Mucosa of descending colon (tissue), 3 donors: ENCODE measurements at regions not wholly inside any gene's neighbourhood (a gene's known extent, or its start where the extent isn't known, plus 50 kb on each side); places are given as distances from the start of the nearest gene placed in this dataset.
"Not testable (repeated sequence)": the region's sequence is repeated elsewhere in the genome, so short reads cannot be mapped to it uniquely, and the experiment has no call there.

Experiments
- ATAC-seq: fragments of 200-7000 bp; cut with Tn5 transposase; one replicate; pipeline ENCODE4 v1.9.1; 2020; ENCODE audit warnings: mild to moderate bottlenecking, moderate library complexity
- DNase-seq, 3 donors: peaks; one replicate each; pipeline ENCODE4 v3.0.0-alpha.2; 2020
- H3K36me3 ChIP-seq: fragments of 200-600 bp; one replicate; pipeline ENCODE4 v1.8.0; 2021; ENCODE audit warnings: low read depth, mild to moderate bottlenecking
- H3K4me1 ChIP-seq: fragments of 200-600 bp; one replicate; pipeline ENCODE4 v1.8.0; 2021; ENCODE audit warnings: low read depth, mild to moderate bottlenecking
- H3K4me3 ChIP-seq: fragments of 200-600 bp; one replicate; pipeline ENCODE4 v1.8.0; 2021; ENCODE audit warnings: mild to moderate bottlenecking
- H3K9me3 ChIP-seq: fragments of 200-600 bp; one replicate; pipeline ENCODE4 v1.8.0; 2021; ENCODE audit warnings: mild to moderate bottlenecking
- intact Hi-C, 2 donors: fragments of 100-400 bp; cut with DNase I in 1 of 2; cut with micrococcal nuclease in 1 of 2; formaldehyde crosslinking; loops; one replicate each; pipeline versions ENCODE4 v1.11.0 to v1.11.1; 2022; cut with DNase I, micrococcal nuclease
- TF ChIP-seq, protein P1 (sequence below): fragments of 200-600 bp; IDR thresholded peaks from one replicate; pipeline ENCODE4 v1.8.0; 2022; ENCODE audit warnings: antibody characterized with exemption, mild to moderate bottlenecking
- donor health status: DM: no; HTN: no; CAD: no; lungs with moderate emphysema.
- donor health status: DM: no; HTN: no; CAD: no.
- donor health status: DM: no; HTN: yes; CAD: no.

DNA sequence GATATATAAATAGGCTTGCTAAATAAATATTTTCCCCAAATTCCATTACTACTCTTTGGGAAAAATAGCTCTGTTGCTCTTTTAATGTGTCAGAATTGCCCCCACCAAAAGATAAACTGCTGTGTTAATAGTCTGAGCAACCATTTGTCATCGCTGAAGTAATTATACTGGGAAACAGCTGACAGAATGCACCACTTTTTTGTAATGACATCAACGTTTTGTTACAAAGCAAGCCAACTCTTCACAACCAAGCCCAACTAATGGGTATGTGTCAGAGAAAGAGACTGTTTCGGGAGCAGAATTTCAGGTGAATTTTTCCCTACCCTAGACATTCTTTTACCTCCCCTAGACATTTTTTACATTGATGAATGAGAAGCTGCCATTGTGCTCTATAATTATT lies 405.0 kb upstream of the MAGEB18 start:
- intact Hi-C loops = no loop called here
- ATAC-seq = no peak
- Histone ChIP-seq H3K36me3 (no peaks in the 10 kb centered on the region), H3K4me1 (no peaks in the 10 kb centered on the region), H3K4me3 (no peak overlapping the region), H3K9me3 (no peaks in the 10 kb centered on the region)
- TF ChIP-seq, protein P1, sequence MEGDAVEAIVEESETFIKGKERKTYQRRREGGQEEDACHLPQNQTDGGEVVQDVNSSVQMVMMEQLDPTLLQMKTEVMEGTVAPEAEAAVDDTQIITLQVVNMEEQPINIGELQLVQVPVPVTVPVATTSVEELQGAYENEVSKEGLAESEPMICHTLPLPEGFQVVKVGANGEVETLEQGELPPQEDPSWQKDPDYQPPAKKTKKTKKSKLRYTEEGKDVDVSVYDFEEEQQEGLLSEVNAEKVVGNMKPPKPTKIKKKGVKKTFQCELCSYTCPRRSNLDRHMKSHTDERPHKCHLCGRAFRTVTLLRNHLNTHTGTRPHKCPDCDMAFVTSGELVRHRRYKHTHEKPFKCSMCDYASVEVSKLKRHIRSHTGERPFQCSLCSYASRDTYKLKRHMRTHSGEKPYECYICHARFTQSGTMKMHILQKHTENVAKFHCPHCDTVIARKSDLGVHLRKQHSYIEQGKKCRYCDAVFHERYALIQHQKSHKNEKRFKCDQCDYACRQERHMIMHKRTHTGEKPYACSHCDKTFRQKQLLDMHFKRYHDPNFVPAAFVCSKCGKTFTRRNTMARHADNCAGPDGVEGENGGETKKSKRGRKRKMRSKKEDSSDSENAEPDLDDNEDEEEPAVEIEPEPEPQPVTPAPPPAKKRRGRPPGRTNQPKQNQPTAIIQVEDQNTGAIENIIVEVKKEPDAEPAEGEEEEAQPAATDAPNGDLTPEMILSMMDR = no peak
- DNase-seq = no peak

DNA sequence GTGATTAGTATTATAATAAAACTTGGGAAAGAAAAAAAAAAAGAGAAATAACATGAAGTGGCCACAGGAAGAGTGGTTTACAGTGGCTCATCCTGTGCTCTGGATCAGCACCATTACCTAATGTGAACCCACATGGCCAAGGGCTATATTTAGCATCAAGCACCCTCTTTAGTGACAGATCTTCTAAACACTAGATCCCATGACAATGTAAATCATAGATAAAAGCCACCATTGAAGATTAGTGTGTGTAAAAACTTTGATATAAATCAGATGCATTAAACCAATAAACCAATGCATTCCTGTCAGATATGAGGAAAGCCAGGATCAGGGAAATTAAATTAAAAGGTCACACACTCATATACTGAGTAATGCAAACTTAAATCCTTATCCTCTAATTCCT lies 400.6 kb upstream of the MAGEB18 start:
- Histone ChIP-seq H3K4me1 (no peaks in the 10 kb centered on the region), H3K9me3 (no peaks in the 10 kb centered on the region), H3K4me3 (no peak overlapping the region), H3K36me3 (no peaks in the 10 kb centered on the region)
- TF ChIP-seq, protein P1 = no peak
- intact Hi-C loops = no loop called here
- ATAC-seq (no peak), DNase-seq (no peak)

DNA sequence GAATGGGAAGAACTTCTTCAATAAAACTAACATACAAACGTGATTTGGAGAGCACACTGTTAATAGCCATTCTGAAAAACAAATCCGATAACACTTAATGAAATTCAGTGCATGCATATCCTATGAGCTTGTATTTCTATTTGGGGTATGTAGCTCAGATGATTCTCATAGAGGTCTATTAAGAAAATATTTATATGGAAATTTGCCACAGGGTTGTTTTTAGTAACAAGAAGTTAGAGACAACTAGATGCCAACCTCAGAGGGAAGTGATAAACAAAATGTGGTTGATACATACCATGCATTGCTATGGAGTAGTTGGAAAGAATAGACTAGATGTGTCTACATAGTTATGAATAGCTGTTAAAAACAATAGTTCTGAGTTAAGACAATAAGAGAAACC lies 395.8 kb upstream of the MAGEB18 start:
- H3K4me3 ChIP-seq = no peak overlapping the region
- H3K36me3 ChIP-seq = no peaks in the 10 kb centered on the region
- DNase-seq = no peak
- no peak for ATAC-seq
- H3K9me3 ChIP-seq = no peaks in the 10 kb centered on the region
- TF ChIP-seq, protein P1 = no peak
- intact Hi-C loops = no loop called here
- no peaks in the 10 kb centered on the region for H3K4me1 ChIP-seq

DNA sequence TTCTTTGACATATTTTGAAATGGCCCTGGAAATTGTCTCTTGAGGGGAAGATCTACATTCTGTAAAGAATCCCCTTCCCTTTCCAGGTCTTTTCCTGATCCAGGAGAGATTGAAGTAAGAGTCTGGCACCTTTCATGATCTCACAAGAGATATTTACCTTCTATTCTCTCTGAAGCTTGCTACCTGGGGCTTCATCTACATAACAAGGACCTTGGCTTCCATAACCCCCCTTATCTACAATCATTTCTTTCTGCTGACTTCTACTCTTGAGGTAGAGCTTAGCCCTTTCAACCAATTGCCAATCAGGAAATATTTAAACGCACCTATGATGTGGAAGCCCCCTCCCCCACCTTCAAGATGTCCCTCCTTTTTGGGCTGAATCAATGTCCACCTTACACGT lies 383.7 kb upstream of the MAGEB18 start:
- Histone ChIP-seq H3K4me1 (no peaks in the 10 kb centered on the region), H3K9me3 (no peaks in the 10 kb centered on the region), H3K36me3 (no peaks in the 10 kb centered on the region), H3K4me3 (no peak overlapping the region)
- ATAC-seq (no peak), DNase-seq (no peak)
- intact Hi-C loops = no loop called here
- TF ChIP-seq, protein P1 = no peak

DNA sequence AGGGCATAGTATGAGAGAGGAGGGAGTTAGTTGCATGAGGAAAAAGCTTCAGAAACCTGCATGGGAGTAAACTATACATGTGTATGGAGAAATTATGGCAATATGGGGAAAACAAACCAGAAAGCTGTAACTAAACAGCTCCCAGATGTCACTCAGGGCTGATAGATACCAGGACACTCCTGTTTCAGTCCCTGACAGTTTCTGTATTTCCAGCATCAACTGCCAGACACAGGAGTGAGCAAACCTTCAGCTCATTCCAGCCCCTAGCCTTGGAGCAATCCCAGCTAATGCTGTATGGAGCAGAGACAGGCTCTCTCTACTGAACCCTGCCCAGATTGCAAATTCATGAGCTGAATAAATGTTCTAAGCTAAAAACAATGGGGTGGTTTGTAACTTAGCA lies 382.9 kb upstream of the MAGEB18 start:
- H3K4me1 ChIP-seq = no peaks in the 10 kb centered on the region
- H3K36me3 ChIP-seq = no peaks in the 10 kb centered on the region
- no peak for ATAC-seq
- intact Hi-C loops = no loop called here
- TF ChIP-seq, protein P1 = no peak
- H3K4me3 ChIP-seq = no peak overlapping the region
- no peak for DNase-seq
- H3K9me3 ChIP-seq = no peaks in the 10 kb centered on the region

DNA sequence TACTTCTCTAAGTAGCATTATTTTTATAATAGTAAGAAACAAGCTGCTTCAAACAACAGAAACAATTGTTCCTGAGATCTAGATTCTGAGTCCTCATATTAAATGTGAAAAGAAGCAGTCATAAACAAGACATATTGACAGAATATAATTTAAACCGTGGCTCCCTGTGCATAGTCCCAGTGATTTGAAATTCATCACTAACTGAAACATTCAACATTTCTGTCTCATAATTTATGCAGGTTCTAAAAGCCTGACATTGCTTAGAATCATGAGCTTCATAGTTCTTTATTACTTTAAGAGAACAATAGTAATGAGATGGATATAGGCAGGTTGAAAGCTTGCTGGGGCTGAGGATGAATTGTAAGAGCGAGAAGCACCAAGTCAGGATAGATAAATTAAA lies 375.5 kb upstream of the MAGEB18 start:
- DNase-seq (no peak), ATAC-seq (no peak)
- TF ChIP-seq, protein P1 = no peak

DNA sequence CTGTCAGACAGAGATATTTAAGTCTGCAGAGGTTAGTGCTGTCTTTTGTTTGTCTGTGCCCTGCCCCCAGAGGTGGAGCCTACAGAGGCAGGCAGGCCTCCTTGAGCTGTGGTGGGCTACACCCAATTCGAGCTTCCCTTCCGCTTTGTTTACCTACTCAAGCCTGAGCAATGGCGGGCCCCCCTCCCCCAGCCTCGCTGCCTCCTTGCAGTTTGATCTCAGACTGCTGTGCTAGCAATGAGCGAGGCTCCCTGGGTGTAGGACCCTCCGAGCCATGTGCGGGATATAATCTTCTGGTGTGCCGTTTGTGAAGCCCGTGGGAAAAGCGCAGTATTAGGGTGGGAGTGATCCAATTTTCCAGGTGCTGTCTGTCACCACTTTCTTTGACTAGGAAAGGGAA lies 366.3 kb upstream of the MAGEB18 start:
- H3K4me1 ChIP-seq, H3K4me3 ChIP-seq, H3K9me3 ChIP-seq, DNase-seq, ATAC-seq, intact Hi-C loops, H3K36me3 ChIP-seq: not testable (repeated sequence)

More for the DNA sequence above, 375.5 kb upstream of the MAGEB18 start:
- Histone ChIP-seq H3K9me3 (no peaks in the 10 kb centered on the region), H3K4me1 (no peaks in the 10 kb centered on the region), H3K36me3 (no peaks in the 10 kb centered on the region), H3K4me3 (no peak overlapping the region)
- intact Hi-C loops = no loop called here

DNA sequence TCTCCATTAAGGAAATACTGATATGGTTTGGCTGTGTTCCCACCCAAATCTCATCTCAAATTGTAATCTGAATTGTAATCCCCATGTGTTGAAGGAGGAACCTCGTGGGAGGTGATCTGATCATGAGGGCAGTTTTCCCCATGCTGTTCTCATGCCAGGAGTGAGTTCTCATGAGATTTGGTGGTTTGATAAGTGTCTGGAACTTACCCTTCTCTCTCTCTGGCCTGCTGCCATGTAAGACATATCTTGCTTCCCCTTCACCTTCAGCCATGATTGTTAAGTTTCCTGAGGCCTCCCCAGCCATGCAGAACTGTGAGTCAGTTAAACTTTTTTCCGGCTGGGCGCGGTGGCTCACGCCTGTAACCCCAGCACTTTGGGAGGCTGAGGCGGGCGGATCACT lies 340.3 kb upstream of the MAGEB18 start:
- intact Hi-C loops, H3K36me3 ChIP-seq, H3K4me1 ChIP-seq, H3K4me3 ChIP-seq, H3K9me3 ChIP-seq, DNase-seq, ATAC-seq: not testable (repeated sequence)
